NCI-H524 (cell line): ENCODE measurements at regions not wholly inside any gene's neighbourhood (a gene's known extent, or its start where the extent isn't known, plus 50 kb on each side); places are given as distances from the start of the nearest gene placed in this dataset.
"Not testable (repeated sequence)": the region's sequence is repeated elsewhere in the genome, so short reads cannot be mapped to it uniquely, and the experiment has no call there.

Experiments
- DNase-seq, 2 experiments: peaks; one replicate each; lab custom pipeline; 2025; lab: John Stamatoyannopoulos, UW

GRCh38 chr6:170062209-170062914, 228.5 kb downstream of the DLL1 start:
- DNase-seq, result no peak

- DNase-seq, result no peak
Observed at GRCh38 chr6:170058878-170059485, 231.9 kb downstream of the DLL1 start.

- DNase-seq, result no peak
Observed at GRCh38 chr6:170057961-170058877, 232.7 kb downstream of the DLL1 start.

GRCh38 chr6:170057034-170057734, 233.7 kb downstream of the DLL1 start:
- no peak for DNase-seq

- no peak for DNase-seq
Observed at GRCh38 chr6:170056278-170056711, 234.6 kb downstream of the DLL1 start.

- DNase-seq, result not testable (repeated sequence)
Observed at GRCh38 chr6:170055797-170056196, 235.1 kb downstream of the DLL1 start.

- DNase-seq, result no peak
Observed at GRCh38 chr6:170053966-170054661, 236.8 kb downstream of the DLL1 start.

- DNase-seq, result no peak
Observed at GRCh38 chr6:170052991-170053821, 237.7 kb downstream of the DLL1 start.

- no peak for DNase-seq
Observed at GRCh38 chr6:170051229-170052172, 239.4 kb downstream of the DLL1 start.

GRCh38 chr6:170050591-170051041, 240.3 kb downstream of the DLL1 start:
- DNase-seq, result no peak

GRCh38 chr6:170049641-170050561, 241.0 kb downstream of the DLL1 start:
- no peak for DNase-seq

GRCh38 chr6:170048615-170049256, 242.1 kb downstream of the DLL1 start:
- DNase-seq, result no peak

GRCh38 chr6:170047823-170048222, 243.1 kb downstream of the DLL1 start:
- DNase-seq, result no peak

GRCh38 chr6:170046791-170047626, 243.9 kb downstream of the DLL1 start:
- no peak for DNase-seq

- DNase-seq, result no peak
Observed at GRCh38 chr6:170045981-170046667, 244.8 kb downstream of the DLL1 start.

GRCh38 chr6:170045563-170045960, 245.3 kb downstream of the DLL1 start:
- DNase-seq, result no peak
